Sciatic nerve (tissue), 2 donors: ENCODE measurements at regions not wholly inside any gene's neighbourhood (a gene's known extent, or its start where the extent isn't known, plus 50 kb on each side); places are given as distances from the start of the nearest gene placed in this dataset.
"Not testable (repeated sequence)": the region's sequence is repeated elsewhere in the genome, so short reads cannot be mapped to it uniquely, and the experiment has no call there.

ENCODE experiments used
- ATAC-seq: fragments of 200-7000 bp; cut with Tn5 transposase; one replicate; pipeline ENCODE4 v1.9.1; 2020; ENCODE audit warnings: mild to moderate bottlenecking, moderate library complexity
- DNase-seq: peaks from one replicate; pipeline ENCODE4 v3.0.0-alpha.2; 2020; ENCODE audit warnings: low spot score
- intact Hi-C: fragments of 100-400 bp; cut with DNase I; formaldehyde crosslinking; loops from one replicate; pipeline ENCODE4 v1.14.2; 2022
- donor health status: DM: no; HTN: no; CAD: no.
- donor health status: DM: no; HTN: no; CAD: no.

- intact Hi-C loops: no loop called here
- ATAC-seq (no peak), DNase-seq (no peak)
Observed at GRCh38 chr7:115799430-115799829, 231.1 kb downstream of the TFEC start.

GRCh38 chr7:115793958-115794702, 236.4 kb downstream of the TFEC start:
- DNase-seq: no peak
- intact Hi-C loops: no loop called here
- ATAC-seq: no peak

GRCh38 chr7:115789901-115790300, 240.7 kb downstream of the TFEC start:
- no peak for DNase-seq
- ATAC-seq: no peak
- intact Hi-C loops: no loop called here

- intact Hi-C loops, DNase-seq, ATAC-seq: not testable (repeated sequence)
Observed at GRCh38 chr7:115789473-115789872, 241.1 kb downstream of the TFEC start.

- ATAC-seq: no peak
- DNase-seq: no peak
- intact Hi-C loops: no loop called here
Observed at GRCh38 chr7:115782696-115783490, 247.7 kb downstream of the TFEC start.

- DNase-seq (no peak), ATAC-seq (no peak)
- intact Hi-C loops: no loop called here
Observed at GRCh38 chr7:115779561-115779960, 251.0 kb downstream of the TFEC start.

- no peak for ATAC-seq
- DNase-seq: no peak
- intact Hi-C loops: no loop called here
Observed at GRCh38 chr7:115775981-115776380, 254.6 kb downstream of the TFEC start.

GRCh38 chr7:115763347-115763746, 267.2 kb downstream of the TFEC start:
- ATAC-seq: no peak
- intact Hi-C loops: no loop called here
- DNase-seq: no peak

GRCh38 chr7:115758025-115758424, 272.5 kb downstream of the TFEC start:
- ATAC-seq (no peak), DNase-seq (no peak)
- intact Hi-C loops: no loop called here

GRCh38 chr7:115754226-115754625, 276.3 kb downstream of the TFEC start:
- no peak for DNase-seq
- intact Hi-C loops: no loop called here
- ATAC-seq: no peak

GRCh38 chr7:115749924-115750323, 280.6 kb downstream of the TFEC start:
- DNase-seq: no peak
- intact Hi-C loops: no loop called here
- no peak for ATAC-seq

GRCh38 chr7:115748123-115748738, 282.3 kb downstream of the TFEC start:
- intact Hi-C loops: no loop called here
- ATAC-seq (no peak), DNase-seq (no peak)

GRCh38 chr7:115747174-115747573, 283.4 kb downstream of the TFEC start:
- no peak for DNase-seq
- ATAC-seq: no peak
- intact Hi-C loops: no loop called here

- DNase-seq (no peak), ATAC-seq (no peak)
- intact Hi-C loops: no loop called here
Observed at GRCh38 chr7:115740043-115740442, 290.5 kb downstream of the TFEC start.

- intact Hi-C loops: no loop called here
- DNase-seq (no peak), ATAC-seq (no peak)
Observed at GRCh38 chr7:115734641-115735040, 295.9 kb downstream of the TFEC start.

GRCh38 chr7:115731796-115732471, 298.6 kb downstream of the TFEC start:
- ATAC-seq (no peak), DNase-seq (no peak)
- intact Hi-C loops: no loop called here

GRCh38 chr7:115728518-115728917, 302.0 kb downstream of the TFEC start:
- DNase-seq (no peak), ATAC-seq (no peak)
- intact Hi-C loops: no loop called here

- ATAC-seq: no peak
- intact Hi-C loops: no loop called here
- no peak for DNase-seq
Observed at GRCh38 chr7:115724400-115725056, 306.0 kb downstream of the TFEC start.

- intact Hi-C loops: no loop called here
- DNase-seq (no peak), ATAC-seq (no peak)
Observed at GRCh38 chr7:115722302-115722977, 308.1 kb downstream of the TFEC start.
